ENCODE measurements at regions not wholly inside any gene's neighbourhood (a gene's known extent, or its start where the extent isn't known, plus 50 kb on each side); places are given as distances from the start of the nearest gene placed in this dataset.
"Not testable (repeated sequence)": the region's sequence is repeated elsewhere in the genome, so short reads cannot be mapped to it uniquely, and the experiment has no call there.

- no peak for DNase-seq (ENCODE audit: extremely low read depth, low read depth)
- TF ChIP-seq CTCF (IDR thresholded peaks at IDR 0.05; ENCODE audit: low read depth, low read length) = no peak
Observed at GRCh38 chr1:101566883-101567538, 330.2 kb downstream of the S1PR1 start.

- DNase-seq (ENCODE audit: extremely low read depth, low read depth) = no peak
- TF ChIP-seq CTCF (IDR thresholded peaks at IDR 0.05; ENCODE audit: low read depth, low read length) = peak; percentile 86
Observed at GRCh38 chr1:101567582-101568189, 330.9 kb downstream of the S1PR1 start.

GRCh38 chr1:101587741-101588140 is 350.9 kb downstream of the S1PR1 start:
- no peak for DNase-seq (ENCODE audit: extremely low read depth, low read depth)
- TF ChIP-seq CTCF (IDR thresholded peaks at IDR 0.05; ENCODE audit: low read depth, low read length) = no peak

- DNase-seq (ENCODE audit: extremely low read depth, low read depth) = no peak
- no peak for TF ChIP-seq CTCF (IDR thresholded peaks at IDR 0.05; ENCODE audit: low read depth, low read length)
Observed at GRCh38 chr1:101588677-101589076, 351.9 kb downstream of the S1PR1 start.

GRCh38 chr1:101592845-101593244 is 356.0 kb downstream of the S1PR1 start:
- TF ChIP-seq CTCF (IDR thresholded peaks at IDR 0.05; ENCODE audit: low read depth, low read length) = no peak
- DNase-seq (ENCODE audit: extremely low read depth, low read depth) = no peak

GRCh38 chr1:101595881-101596374 is 359.1 kb downstream of the S1PR1 start:
- no peak for TF ChIP-seq CTCF (IDR thresholded peaks at IDR 0.05; ENCODE audit: low read depth, low read length)
- DNase-seq (ENCODE audit: extremely low read depth, low read depth) = no peak

- DNase-seq (ENCODE audit: extremely low read depth, low read depth) = not testable (repeated sequence)
Observed at GRCh38 chr1:101600615-101601014, 363.8 kb downstream of the S1PR1 start.

- no peak for DNase-seq (ENCODE audit: extremely low read depth, low read depth)
- no peak for TF ChIP-seq CTCF (IDR thresholded peaks at IDR 0.05; ENCODE audit: low read depth, low read length)
Observed at GRCh38 chr1:101603726-101604125, 366.9 kb downstream of the S1PR1 start.

Measured in AG09319 (cell line).